Stomach smooth muscle (tissue), 2 donors: ENCODE measurements at regions not wholly inside any gene's neighbourhood (a gene's known extent, or its start where the extent isn't known, plus 50 kb on each side); places are given as distances from the start of the nearest gene placed in this dataset.
"Not testable (repeated sequence)": the region's sequence is repeated elsewhere in the genome, so short reads cannot be mapped to it uniquely, and the experiment has no call there.

Experiments
- H3K27ac ChIP-seq: one replicate; pipeline ENCODE4 v1.7.0; 2013; ENCODE audit warnings: mild to moderate bottlenecking, low read length, inconsistent platforms
- H3K27me3 ChIP-seq, 2 donors: one replicate each; pipeline ENCODE4 v1.7.0; 2013; ENCODE audit warnings: low read length in 2 of 2; ENCODE audit not compliant: insufficient read depth in 2 of 2, control insufficient read depth in 1 of 2
- H3K36me3 ChIP-seq, 2 donors: one replicate each; pipeline ENCODE4 v1.7.0; 2013; ENCODE audit warnings: low read length in 2 of 2; ENCODE audit not compliant: control insufficient read depth in 2 of 2, insufficient read depth in 2 of 2
- H3K4me1 ChIP-seq: one replicate; pipeline ENCODE4 v1.7.0; 2013; ENCODE audit warnings: low read length; ENCODE audit not compliant: control insufficient read depth, insufficient read depth
- H3K4me3 ChIP-seq, 2 donors: one replicate each; pipeline ENCODE4 v1.7.0; 2013; ENCODE audit warnings: low read length in 2 of 2
- H3K9ac ChIP-seq, 2 donors: one replicate each; pipeline ENCODE4 v1.7.0; 2013; ENCODE audit warnings: low read length in 2 of 2, mild to moderate bottlenecking in 1 of 2
- H3K9me3 ChIP-seq, 2 donors: one replicate each; pipeline ENCODE4 v1.7.0; 2013; ENCODE audit warnings: low read length in 2 of 2; ENCODE audit not compliant: control insufficient read depth in 2 of 2
- donor health status: healthy.
- donor health status: Pancreatic carcinoma.

- H3K4me1 ChIP-seq: no peaks in the 10 kb centered on the region
- no peak overlapping the region for H3K4me3 ChIP-seq
- no peaks in the 10 kb centered on the region for H3K27me3 ChIP-seq
- H3K27ac ChIP-seq: no peak overlapping the region
- H3K9ac ChIP-seq: no peak overlapping the region
- H3K9me3 ChIP-seq: peaks cover 0 to 3% of the 10 kb centered on the region in 2 donors
- no peaks in the 10 kb centered on the region for H3K36me3 ChIP-seq
Observed at GRCh38 chr20:60192326-60192725, 234.1 kb downstream of the CDH26 start.

GRCh38 chr20:60199132-60199531 lies 240.9 kb downstream of the CDH26 start:
- not testable (repeated sequence) for H3K4me1 ChIP-seq, H3K36me3 ChIP-seq, H3K27ac ChIP-seq, H3K9me3 ChIP-seq, H3K27me3 ChIP-seq, H3K9ac ChIP-seq, H3K4me3 ChIP-seq

GRCh38 chr20:60199866-60200265 lies 241.6 kb downstream of the CDH26 start:
- Histone ChIP-seq H3K36me3 (no peaks in the 10 kb centered on the region), H3K27ac (no peak overlapping the region), H3K9me3 (peaks cover 0 to 3% of the 10 kb centered on the region in 2 donors), H3K4me3 (no peak overlapping the region), H3K27me3 (no peaks in the 10 kb centered on the region), H3K9ac (no peak overlapping the region), H3K4me1 (no peaks in the 10 kb centered on the region)

- H3K27ac ChIP-seq: no peak overlapping the region
- no peaks in the 10 kb centered on the region for H3K36me3 ChIP-seq
- H3K9ac ChIP-seq: no peak overlapping the region
- no peaks in the 10 kb centered on the region for H3K27me3 ChIP-seq
- H3K4me1 ChIP-seq: no peaks in the 10 kb centered on the region
- no peak overlapping the region for H3K4me3 ChIP-seq
- peaks cover 0 to 2% of the 10 kb centered on the region in 2 donors for H3K9me3 ChIP-seq
Observed at GRCh38 chr20:60200305-60200918, 242.2 kb downstream of the CDH26 start.

GRCh38 chr20:60201198-60201835 lies 243.1 kb downstream of the CDH26 start:
- Histone ChIP-seq H3K4me3 (no peak overlapping the region), H3K9me3 (no peaks in the 10 kb centered on the region), H3K27me3 (no peaks in the 10 kb centered on the region)

GRCh38 chr20:60202046-60202445 lies 243.8 kb downstream of the CDH26 start:
- no peaks in the 10 kb centered on the region for H3K27me3 ChIP-seq
- H3K9me3 ChIP-seq: no peaks in the 10 kb centered on the region
- no peak overlapping the region for H3K4me3 ChIP-seq
- H3K27ac ChIP-seq: no peak overlapping the region
- H3K9ac ChIP-seq: no peak overlapping the region
- H3K36me3 ChIP-seq: no peaks in the 10 kb centered on the region
- no peaks in the 10 kb centered on the region for H3K4me1 ChIP-seq

More at GRCh38 chr20:60201198-60201835, 243.1 kb downstream of the CDH26 start:
- Histone ChIP-seq H3K4me1 (no peaks in the 10 kb centered on the region), H3K27ac (no peak overlapping the region), H3K9ac (no peak overlapping the region), H3K36me3 (no peaks in the 10 kb centered on the region)

- Histone ChIP-seq H3K9me3 (no peaks in the 10 kb centered on the region), H3K9ac (no peak overlapping the region), H3K36me3 (no peaks in the 10 kb centered on the region), H3K4me1 (no peaks in the 10 kb centered on the region), H3K27me3 (no peaks in the 10 kb centered on the region), H3K27ac (no peak overlapping the region), H3K4me3 (no peak overlapping the region)
Observed at GRCh38 chr20:60203451-60203850, 245.2 kb downstream of the CDH26 start.

GRCh38 chr20:60204601-60205000 lies 246.4 kb downstream of the CDH26 start:
- no peak overlapping the region for H3K4me3 ChIP-seq
- peaks cover 0 to 3% of the 10 kb centered on the region in 2 donors for H3K27me3 ChIP-seq
- H3K36me3 ChIP-seq: no peaks in the 10 kb centered on the region
- H3K9me3 ChIP-seq: no peaks in the 10 kb centered on the region
- H3K27ac ChIP-seq: no peak overlapping the region
- no peak overlapping the region for H3K9ac ChIP-seq
- no peaks in the 10 kb centered on the region for H3K4me1 ChIP-seq

GRCh38 chr20:60206259-60206658 lies 248.0 kb downstream of the CDH26 start:
- Histone ChIP-seq H3K9me3 (no peaks in the 10 kb centered on the region), H3K9ac (no peak overlapping the region), H3K36me3 (no peaks in the 10 kb centered on the region), H3K4me3 (no peak overlapping the region), H3K4me1 (no peaks in the 10 kb centered on the region), H3K27me3 (peaks cover 0 to 3% of the 10 kb centered on the region in 2 donors), H3K27ac (no peak overlapping the region)

GRCh38 chr20:60209048-60209447 lies 250.8 kb downstream of the CDH26 start:
- H3K9me3 ChIP-seq: no peaks in the 10 kb centered on the region
- H3K9ac ChIP-seq: no peak overlapping the region
- no peaks in the 10 kb centered on the region for H3K36me3 ChIP-seq

More at GRCh38 chr20:60209048-60209447, 250.8 kb downstream of the CDH26 start:
- H3K27ac ChIP-seq: no peak overlapping the region
- H3K4me1 ChIP-seq: no peaks in the 10 kb centered on the region
- no peak overlapping the region for H3K4me3 ChIP-seq
- peaks cover 0 to 3% of the 10 kb centered on the region in 2 donors for H3K27me3 ChIP-seq
